ENCODE measurements at regions not wholly inside any gene's neighbourhood (a gene's known extent, or its start where the extent isn't known, plus 50 kb on each side); places are given as distances from the start of the nearest gene placed in this dataset.

GRCh38 chr10:130471486-130471885 is 335.3 kb downstream of the GLRX3 start:
- DNase-seq, result no peak

DNA sequence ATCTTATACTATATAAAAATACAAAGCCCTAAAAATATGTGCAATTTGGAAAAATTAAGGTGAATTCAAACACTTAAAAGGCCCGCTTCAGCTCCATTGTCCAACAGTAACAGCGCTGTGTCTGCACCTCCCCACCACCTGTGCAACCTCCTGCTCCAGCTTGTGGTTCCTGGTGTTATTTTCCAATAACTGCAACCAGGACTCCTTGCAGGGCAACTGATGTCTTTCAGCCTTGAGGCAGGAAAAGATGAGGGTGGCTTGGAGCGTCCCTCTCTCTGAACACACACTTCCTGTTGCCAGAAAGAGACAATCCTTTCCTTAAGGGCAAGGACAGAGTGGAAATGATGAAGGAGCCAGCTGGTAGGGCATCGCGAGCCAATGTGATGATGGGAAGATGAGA is 336.0 kb downstream of the GLRX3 start:
- no peak for DNase-seq

DNA sequence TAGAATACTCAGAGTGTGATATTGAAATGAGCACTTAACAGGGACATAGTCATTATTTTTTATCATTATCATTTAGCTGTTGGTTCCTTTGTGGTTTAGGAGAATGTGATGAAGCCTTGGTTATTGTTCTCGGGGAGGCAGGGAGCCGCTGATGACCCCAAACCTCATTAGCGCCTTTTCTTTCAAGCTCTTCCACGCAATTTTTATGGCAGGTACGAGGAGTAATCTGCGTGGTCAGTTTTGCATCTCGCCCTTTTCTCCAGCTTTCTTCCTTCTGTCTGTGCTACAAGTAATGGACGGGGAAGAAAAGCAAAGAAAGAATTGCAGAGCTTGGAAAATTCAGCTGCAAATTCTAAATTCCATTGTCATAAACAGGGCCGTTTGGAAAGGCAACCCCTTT is 338.4 kb downstream of the GLRX3 start:
- DNase-seq, result no peak

DNA sequence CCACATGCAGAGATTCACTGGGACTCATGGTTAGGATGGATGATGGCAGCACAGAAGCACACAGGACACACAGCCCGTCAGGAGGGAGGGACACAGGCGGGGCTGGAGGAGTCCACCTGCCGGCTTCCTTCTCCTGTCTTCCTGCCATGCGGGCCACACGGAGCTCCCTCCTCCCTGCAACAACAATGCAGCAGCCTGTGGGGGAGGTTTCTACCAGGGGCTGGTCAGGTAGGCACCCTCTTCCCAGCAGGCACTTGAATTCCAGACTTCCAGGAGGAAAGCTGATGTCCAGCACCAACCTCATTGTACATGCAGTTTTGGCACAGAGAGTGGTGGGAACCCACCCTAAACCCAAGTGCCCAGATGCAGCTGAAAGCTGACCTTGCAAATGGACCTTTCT is 341.2 kb downstream of the GLRX3 start:
- no peak for DNase-seq

DNA sequence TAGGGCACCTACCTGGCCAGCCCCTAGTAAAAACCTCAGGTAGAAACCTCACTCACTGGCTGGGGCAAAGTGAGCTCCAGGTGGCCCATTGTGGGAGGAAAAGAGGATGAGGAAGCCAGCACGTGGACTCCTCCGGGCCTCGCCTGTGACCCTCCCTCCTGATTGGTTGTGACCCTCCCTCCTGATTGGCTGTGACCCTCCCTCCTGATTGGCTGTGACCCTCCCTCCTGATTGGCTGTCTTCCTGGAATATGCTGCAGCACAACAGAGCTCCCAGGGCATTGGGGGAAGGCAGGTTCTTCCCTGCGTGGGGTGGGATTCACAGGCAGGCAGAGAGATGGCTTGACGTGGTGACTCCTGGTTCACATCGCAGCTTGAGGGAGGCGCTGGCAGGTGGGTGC is 343.0 kb downstream of the GLRX3 start:
- DNase-seq, result no peak

DNA sequence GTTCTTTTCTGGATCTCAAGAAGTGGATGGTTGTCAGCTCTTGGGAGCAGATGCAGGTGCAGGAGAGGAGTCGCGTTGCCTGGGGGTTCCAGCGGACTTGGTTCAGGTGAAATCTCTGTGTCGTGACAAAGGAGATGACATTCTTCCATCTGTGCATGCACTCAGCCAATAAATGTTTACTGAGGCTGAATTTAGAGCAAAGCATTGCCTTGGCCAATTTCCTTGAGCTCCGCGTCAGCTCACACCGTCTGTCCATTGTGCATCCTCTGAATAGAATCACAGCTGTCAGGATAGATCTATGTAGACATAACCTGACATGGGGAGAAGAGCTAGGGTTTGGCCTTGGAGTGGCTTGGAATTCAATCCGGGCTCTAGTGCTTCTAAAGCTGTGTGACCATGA is 343.7 kb downstream of the GLRX3 start:
- no peak for DNase-seq

DNA sequence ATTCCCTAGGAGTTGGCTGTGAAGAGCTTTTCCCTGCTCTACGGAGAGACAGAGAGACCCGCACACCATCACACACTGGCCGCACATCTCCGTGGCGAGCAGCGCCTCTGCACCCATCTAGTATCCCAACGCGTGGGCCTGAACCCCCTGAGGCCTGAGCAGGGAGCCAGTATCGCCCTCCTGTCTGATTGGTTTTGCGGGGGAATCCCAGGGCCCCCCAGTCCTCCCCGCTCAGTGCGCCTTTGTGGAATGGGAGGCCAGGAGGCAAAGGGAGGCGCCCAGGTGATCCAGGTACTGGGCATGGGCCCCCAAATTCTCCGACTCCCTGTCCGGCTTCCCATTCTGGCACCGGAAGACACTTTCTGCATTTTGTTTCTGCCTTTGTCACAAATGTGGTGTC is 344.3 kb downstream of the GLRX3 start:
- no peak for DNase-seq

DNA sequence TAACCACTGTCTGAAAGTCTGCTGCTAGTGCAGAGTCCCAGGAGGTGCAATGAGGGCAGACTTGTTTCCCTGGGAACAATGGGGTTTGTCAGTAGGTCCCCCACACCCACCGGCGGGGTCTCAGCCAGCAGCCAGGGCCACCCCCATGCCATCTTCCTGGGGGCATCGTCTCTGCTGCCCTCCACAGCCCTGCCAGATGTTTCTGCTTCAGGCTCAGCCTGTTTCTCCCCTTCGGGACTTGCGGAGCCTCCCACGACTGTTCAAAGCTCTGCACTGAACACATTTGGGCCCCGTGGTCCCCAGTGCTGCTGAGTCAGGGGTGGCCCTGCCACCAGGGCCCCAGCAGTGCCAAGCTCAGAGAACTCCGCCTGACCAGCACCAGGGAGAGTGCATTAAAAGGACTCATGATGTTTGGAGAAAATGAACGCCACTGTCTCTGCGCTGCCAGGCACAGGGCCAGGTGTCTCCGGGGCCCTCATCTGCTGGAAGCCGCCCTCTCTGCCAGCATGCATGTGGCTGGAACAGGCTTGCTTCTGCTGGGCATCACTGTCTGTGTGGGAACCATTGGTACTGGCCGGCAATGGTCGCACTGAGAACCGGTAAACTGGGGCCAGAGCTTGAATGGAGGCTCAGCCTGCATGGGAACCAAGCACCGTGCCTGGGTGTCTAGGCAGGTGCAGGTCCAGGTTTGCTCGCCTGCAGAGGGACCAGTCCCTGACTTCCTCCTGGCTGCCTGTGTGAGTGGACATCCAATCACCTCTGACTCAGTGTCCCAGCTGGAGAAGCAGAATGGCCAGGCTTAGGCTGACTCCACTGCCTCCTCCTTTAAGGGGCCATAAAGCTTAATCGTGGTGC is 345.1 kb downstream of the GLRX3 start:
- DNase-seq, result no peak

DNA sequence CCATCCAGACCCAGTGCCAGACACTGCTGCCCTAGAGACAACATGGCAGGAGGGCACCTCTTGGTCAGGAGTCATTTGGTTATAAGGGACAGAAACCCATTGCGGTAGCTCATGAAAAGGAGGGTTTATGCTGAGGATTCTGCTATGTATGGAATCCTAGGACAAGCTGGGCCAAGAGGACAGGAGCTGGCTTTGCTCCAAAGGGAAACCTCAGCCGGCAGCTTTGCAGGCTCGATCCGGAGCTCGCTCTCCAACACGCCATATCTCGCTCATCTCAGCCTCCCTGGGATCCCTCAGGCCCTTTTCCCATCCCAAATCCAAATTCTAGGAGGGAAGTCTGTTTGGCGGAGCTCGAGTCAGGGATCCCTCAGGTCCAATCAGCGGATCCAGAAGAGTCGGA is 345.7 kb downstream of the GLRX3 start:
- no peak for DNase-seq

- DNase-seq, result no peak
Observed at GRCh38 chr10:130483691-130484467, 347.7 kb downstream of the GLRX3 start.

GRCh38 chr10:130484468-130485180 is 348.4 kb downstream of the GLRX3 start:
- no peak for DNase-seq

DNA sequence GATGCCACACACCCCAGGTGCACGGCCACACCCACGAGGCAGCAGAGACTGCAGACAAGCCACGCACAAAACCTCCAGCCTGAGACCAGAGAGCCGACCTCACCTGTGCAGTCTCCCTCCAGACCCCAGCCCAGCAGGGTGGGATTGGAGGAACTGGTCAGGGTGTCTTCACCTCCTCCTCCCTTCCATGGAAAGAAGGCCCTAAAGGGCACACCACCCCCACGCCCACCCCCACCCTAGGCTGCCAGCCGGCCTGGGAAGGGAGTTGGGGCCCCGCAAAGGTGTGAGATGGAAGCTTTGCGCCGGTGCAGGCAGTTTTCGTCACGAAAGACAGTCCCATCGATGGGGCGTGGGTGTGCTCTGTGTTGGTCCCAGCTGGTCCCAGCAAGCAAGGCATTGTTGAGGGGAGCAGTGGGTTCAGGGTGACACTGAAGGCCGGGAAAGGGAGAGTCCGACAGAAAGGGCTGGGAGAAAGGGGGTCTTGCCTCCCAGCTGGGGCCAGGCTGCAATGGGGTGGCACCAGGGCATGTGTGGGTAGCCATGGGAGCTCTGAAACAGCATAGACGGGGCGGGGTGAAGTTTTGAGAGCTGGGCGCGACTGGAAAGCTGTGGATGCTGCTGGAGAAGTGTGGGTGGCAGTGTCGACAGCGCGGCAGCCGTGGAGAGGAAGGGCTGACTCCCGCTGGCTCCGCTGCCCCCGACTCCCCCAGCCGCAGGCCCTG is 349.2 kb downstream of the GLRX3 start:
- DNase-seq, result no peak

- no peak for DNase-seq
Observed at GRCh38 chr10:130485958-130486895, 350.0 kb downstream of the GLRX3 start.

- DNase-seq, result no peak
Observed at GRCh38 chr10:130486906-130487305, 350.7 kb downstream of the GLRX3 start.

- no peak for DNase-seq
Observed at GRCh38 chr10:130487566-130487965, 351.4 kb downstream of the GLRX3 start.

- DNase-seq, result no peak
Observed at GRCh38 chr10:130489891-130490290, 353.7 kb downstream of the GLRX3 start.

DNA sequence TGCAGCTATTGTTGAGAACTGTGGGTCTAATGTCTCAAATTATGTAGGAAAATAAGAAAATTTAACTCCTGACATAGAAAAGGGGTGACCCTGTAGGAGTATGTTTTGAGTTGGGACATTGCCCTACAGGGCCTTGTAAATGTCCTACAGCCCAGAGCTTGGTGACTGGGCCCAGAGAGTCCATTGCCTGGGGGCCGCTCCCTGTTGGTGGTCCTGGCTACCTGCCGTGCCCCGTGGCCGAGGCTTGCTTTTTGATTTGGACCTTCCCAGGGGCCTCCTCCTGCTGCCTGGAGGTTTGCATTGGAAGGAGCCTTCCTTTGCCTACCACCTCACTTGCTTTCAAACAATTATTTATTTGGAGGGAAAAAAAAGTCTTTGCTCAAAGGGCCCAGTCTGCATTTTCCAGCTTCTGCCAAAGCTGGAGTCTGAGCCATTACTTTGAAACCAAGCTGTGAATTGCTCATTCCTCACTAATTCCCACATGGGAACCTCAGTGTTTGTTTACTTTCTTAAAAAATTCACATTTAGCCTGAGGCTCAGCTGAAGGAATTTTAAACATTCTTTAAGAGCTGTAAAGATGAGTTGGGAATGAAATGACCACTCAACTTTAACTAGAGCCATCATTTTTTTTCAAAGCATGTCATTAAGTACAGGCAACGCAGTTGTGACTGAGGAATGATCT is 355.0 kb downstream of the GLRX3 start:
- DNase-seq, result no peak

DNA sequence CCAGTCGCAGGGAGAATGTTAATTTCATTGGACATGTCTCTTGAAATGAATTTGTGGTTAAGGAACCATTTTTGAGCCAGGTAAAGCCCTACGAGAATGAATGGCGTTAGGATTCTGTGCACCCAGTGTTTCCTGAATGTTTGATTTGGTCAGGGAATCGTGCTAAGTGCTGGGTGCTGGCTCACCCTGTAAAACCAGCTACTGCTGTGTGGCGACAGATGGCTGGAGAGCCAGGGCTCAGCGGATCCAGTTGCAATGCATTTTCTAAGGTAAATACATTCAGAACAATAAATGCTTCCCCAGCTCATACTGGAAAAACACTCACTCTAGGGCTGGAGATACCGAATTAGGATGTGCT is 355.5 kb downstream of the GLRX3 start:
- no peak for DNase-seq

DNA sequence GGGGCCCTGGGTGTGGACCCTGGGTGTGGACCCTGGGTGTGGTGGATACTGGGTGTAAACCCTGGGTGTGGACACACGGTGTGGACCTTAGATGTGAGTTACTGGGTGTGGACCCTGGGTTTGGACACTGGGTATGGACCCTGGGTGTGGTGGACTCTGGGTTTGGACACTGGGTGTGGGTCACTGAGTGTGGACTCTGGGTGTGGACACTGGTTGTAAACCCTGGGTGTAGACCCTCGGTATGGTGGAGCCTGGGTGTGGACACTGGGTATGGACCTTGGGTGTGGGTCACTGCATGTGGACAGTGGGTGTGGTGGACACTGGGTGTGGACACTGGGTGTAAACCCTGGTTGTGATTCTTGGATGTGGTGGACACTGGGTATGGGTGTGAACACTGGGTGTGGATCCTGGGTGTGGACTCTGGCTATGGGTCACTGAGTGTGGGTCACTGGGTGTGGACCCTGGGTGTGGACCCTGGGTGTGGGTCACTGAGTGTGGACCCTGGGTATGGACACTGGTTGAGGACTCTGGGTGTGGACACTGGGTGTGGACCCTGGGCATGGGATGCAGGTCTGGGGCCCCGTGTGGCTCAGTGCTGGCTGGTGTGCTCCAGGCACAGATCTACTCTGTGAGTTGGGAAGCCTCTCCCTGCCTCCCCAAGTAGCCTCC is 356.2 kb downstream of the GLRX3 start:
- no peak for DNase-seq

- DNase-seq, result no peak
Observed at GRCh38 chr10:130493021-130493420, 356.8 kb downstream of the GLRX3 start.
